ENCODE measurements at regions not wholly inside any gene's neighbourhood (a gene's known extent, or its start where the extent isn't known, plus 50 kb on each side); places are given as distances from the start of the nearest gene placed in this dataset.

- TF ChIP-seq REST (IDR thresholded peaks at IDR 0.05; ENCODE audit: low read depth, low read length) (no peak), PAX5 (IDR thresholded peaks at IDR 0.05; ENCODE audit: borderline replicate concordance, low read depth, low read length) (no peak), SUZ12 (IDR thresholded peaks at IDR 0.05; ENCODE audit: unreplicated experiment) (no peak), POLR2AphosphoS2 (IDR thresholded peaks at IDR 0.05; ENCODE audit: low read depth, low read length) (no peak)
Observed at GRCh38 chr5:158320934-158321333, 462.0 kb upstream of the CLINT1 start (continued).

GRCh38 chr5:158320178-158320674 lies 461.3 kb upstream of the CLINT1 start:
- Histone ChIP-seq H3K4me1 (ENCODE audit: control insufficient read depth, insufficient read depth, low read length) (no peaks in the 10 kb centered on the region), H3K4me2 (ENCODE audit: control insufficient read depth, insufficient read depth) (no peak overlapping the region), H3K4me3 (no peak overlapping the region), H3K27me3 (replicated peaks in 1 of 2; ENCODE audit: control insufficient read depth in 2 of 2, insufficient read depth in 2 of 2, low read length in 1 of 2) (no peaks in the 10 kb centered on the region), H2AFZ (ENCODE audit: control insufficient read depth, low read depth, low read length) (no peak overlapping the region), H3K36me3 (ENCODE audit: control insufficient read depth in 2 of 2, insufficient read depth in 2 of 2, low read length in 1 of 2) (no peaks in the 10 kb centered on the region), H3K9ac (ENCODE audit: control insufficient read depth, insufficient read depth, low read length) (no peak overlapping the region), H3K9me3 (replicated peaks; ENCODE audit: control insufficient read depth, insufficient read depth, low read length) (no peaks in the 10 kb centered on the region), H3K79me2 (ENCODE audit: control insufficient read depth, insufficient read depth, low read length) (no peaks in the 10 kb centered on the region), H3K27ac (ENCODE audit: control insufficient read depth, insufficient read depth) (no peak overlapping the region), H4K20me1 (ENCODE audit: control insufficient read depth, insufficient read depth) (no peaks in the 10 kb centered on the region)
- DNase-seq (ENCODE audit: low read depth, low spot score) (no peak), ATAC-seq (no peak), FAIRE-seq (no peak)
- SMC1A ChIA-PET (ENCODE audit: uncharacterized antibody, unreplicated experiment): no interaction called here
- 64% methylated on average over 5 of the region's 5 CpGs for WGBS (ENCODE audit: insufficient coverage, insufficient replicate concordance, low lambda C conversion rate, missing lambda C conversion rate)
- intact Hi-C loops (cut with micrococcal nuclease; ENCODE audit: unreplicated experiment) (no loop called here), in situ Hi-C loops (cut with MboI) (no loop called here)
- CTCF ChIA-PET: no interaction called here
- RAD21 ChIA-PET (ENCODE audit: unreplicated experiment): no interaction called here
- POLR2A ChIA-PET: interaction anchor here (0.6 kb wide), 1 partner anchor 40 kb away, joined by 5 read pairs; no protein-coding TSS in a partner anchor
- BruUV-seq (replicated peaks): no TSS peak
- TF ChIP-seq SKIL (IDR thresholded peaks at IDR 0.05; ENCODE audit: low read depth, poor library complexity, severe bottlenecking) (no peak), CEBPZ (IDR thresholded peaks at IDR 0.05; ENCODE audit: low read depth, low read length) (no peak), ESRRA (IDR thresholded peaks at IDR 0.05; ENCODE audit: low read length) (no peak), BMI1 (IDR thresholded peaks at IDR 0.05; ENCODE audit: borderline replicate concordance) (no peak), HCFC1 (IDR thresholded peaks at IDR 0.05; ENCODE audit: low read length) (no peak), NR2C2 (IDR thresholded peaks at IDR 0.05; ENCODE audit: borderline replicate concordance, control insufficient read depth, insufficient read length, low read depth) (no peak), RUNX3 (IDR thresholded peaks at IDR 0.05; ENCODE audit: low read length) (no peak), ATF2 (IDR thresholded peaks at IDR 0.05; ENCODE audit: low read length) (no peak), NFYA (IDR thresholded peaks at IDR 0.05; ENCODE audit: borderline replicate concordance, low read depth, low read length) (no peak)
